Ishikawa (cell line): ENCODE measurements at regions not wholly inside any gene's neighbourhood (a gene's known extent, or its start where the extent isn't known, plus 50 kb on each side); places are given as distances from the start of the nearest gene placed in this dataset.

ENCODE experiments used
- CEBPB ChIP-seq: IDR thresholded peaks from 2 replicates; pipeline ENCODE4 v1.6.1; 2012
- CREB1 ChIP-seq: IDR thresholded peaks from 2 replicates; pipeline ENCODE4 v1.6.1; 2012; ENCODE audit warnings: low read depth
- EGR1 ChIP-seq: IDR thresholded peaks from 2 replicates; pipeline ENCODE4 v1.6.1; 2012
- EP300 ChIP-seq: IDR thresholded peaks from 2 replicates; pipeline ENCODE4 v1.6.1; 2012; ENCODE audit warnings: borderline replicate concordance
- FOXM1 ChIP-seq: IDR thresholded peaks from 2 replicates; pipeline ENCODE4 v1.6.1; 2012; ENCODE audit warnings: low read depth, borderline replicate concordance
- MAX ChIP-seq: IDR thresholded peaks from 2 replicates; pipeline ENCODE4 v1.6.1; 2012
- NFIC ChIP-seq: IDR thresholded peaks from 2 replicates; pipeline ENCODE4 v1.6.1; 2012
- RAD21 ChIP-seq: IDR thresholded peaks from 2 replicates; pipeline ENCODE4 v1.6.1; 2012; ENCODE audit warnings: low read depth
- REST ChIP-seq: IDR thresholded peaks from 2 replicates; pipeline ENCODE4 v1.6.1; 2012; ENCODE audit warnings: low read depth, mild to moderate bottlenecking
- TAF1 ChIP-seq: IDR thresholded peaks from 2 replicates; pipeline ENCODE4 v1.6.1; 2012; ENCODE audit warnings: low read depth, mild to moderate bottlenecking
- TCF12 ChIP-seq: IDR thresholded peaks from 2 replicates; pipeline ENCODE4 v1.6.1; 2012; ENCODE audit warnings: low read depth
- TEAD4 ChIP-seq: IDR thresholded peaks from 2 replicates; pipeline ENCODE4 v1.6.1; 2012
- YY1 ChIP-seq: IDR thresholded peaks from 2 replicates; pipeline ENCODE4 v1.6.1; 2012; ENCODE audit warnings: low read depth

DNA sequence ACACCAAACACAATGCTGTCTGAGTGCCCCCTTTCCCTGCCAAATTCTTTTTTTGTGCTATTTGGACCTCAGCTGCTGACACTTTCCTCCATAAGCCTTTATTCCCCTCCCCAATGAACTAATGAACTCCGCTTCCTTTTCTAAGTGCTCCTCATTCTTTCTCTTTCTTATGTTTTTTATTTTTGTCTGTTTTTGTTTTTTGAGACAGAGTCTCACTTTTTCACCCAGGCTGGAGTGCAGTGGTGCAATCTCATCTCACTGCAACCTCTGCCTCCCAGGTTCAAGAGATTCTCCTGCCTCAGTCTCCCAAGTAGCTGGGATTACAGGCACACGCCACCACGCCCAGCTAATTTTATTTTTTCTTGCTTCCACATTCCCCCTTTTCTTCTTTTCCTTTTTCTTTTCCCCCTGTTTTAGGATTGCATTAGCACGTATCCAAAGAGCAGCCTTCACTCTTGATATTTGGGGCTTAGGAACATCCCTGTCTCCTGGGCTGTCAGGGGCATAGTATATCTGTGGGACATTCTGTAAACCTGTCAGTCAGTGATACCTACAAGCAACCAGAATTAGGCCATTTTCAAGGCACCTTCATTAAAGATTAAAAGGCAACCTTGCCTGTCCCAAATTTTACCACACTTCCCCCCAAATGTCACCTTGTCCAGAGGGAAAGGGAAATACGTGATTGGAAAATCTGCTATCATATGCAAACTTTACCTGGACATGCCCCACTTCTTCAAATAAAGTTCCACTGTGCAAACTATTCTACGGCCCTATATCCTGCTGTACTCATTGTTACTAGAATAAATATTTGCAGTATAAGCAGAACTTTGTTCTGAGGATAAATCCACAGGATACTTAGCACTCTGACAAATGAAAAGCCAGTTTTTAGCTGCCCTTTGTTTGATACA, 65.1 kb upstream of the ACSL3 start:
- TF ChIP-seq YY1 = no peak
- TF ChIP-seq MAX = no peak
- no peak for TF ChIP-seq EP300
- TF ChIP-seq RAD21 = no peak
- no peak for TF ChIP-seq REST
- no peak for TF ChIP-seq TEAD4
- TF ChIP-seq CEBPB = no peak
- no peak for TF ChIP-seq TAF1
- TF ChIP-seq EGR1 = no peak
- no peak for TF ChIP-seq CREB1
- TF ChIP-seq TCF12 = no peak
- TF ChIP-seq FOXM1 = no peak
- no peak for TF ChIP-seq NFIC
